H4 (cell line): ENCODE measurements at regions not wholly inside any gene's neighbourhood (a gene's known extent, or its start where the extent isn't known, plus 50 kb on each side); places are given as distances from the start of the nearest gene placed in this dataset.
A peak's percentile ranks its signal among the peaks of the same experiment; 100 is the strongest.
"Not testable (repeated sequence)": the region's sequence is repeated elsewhere in the genome, so short reads cannot be mapped to it uniquely, and the experiment has no call there.

Source experiments
- DNase-seq: peaks from one replicate; pipeline ENCODE4 v3.0.0-alpha.2; 2015; ENCODE audit warnings: low spot score

- no peak for DNase-seq
Observed at GRCh38 chr14:61168141-61168540, 113.0 kb downstream of the TMEM30B start.

- no peak for DNase-seq
Observed at GRCh38 chr14:61167642-61168041, 113.5 kb downstream of the TMEM30B start.

- DNase-seq = no peak
Observed at GRCh38 chr14:61160798-61161197, 120.3 kb downstream of the TMEM30B start.

- no peak for DNase-seq
Observed at GRCh38 chr14:61154641-61155040, 126.5 kb downstream of the TMEM30B start.

- DNase-seq = no peak
Observed at GRCh38 chr14:61153914-61154545, 127.1 kb downstream of the TMEM30B start.

GRCh38 chr14:61153431-61153830 is 127.7 kb downstream of the TMEM30B start:
- no peak for DNase-seq

- DNase-seq = no peak
Observed at GRCh38 chr14:61152851-61153364, 128.2 kb downstream of the TMEM30B start.

GRCh38 chr14:61151251-61151650 is 129.9 kb downstream of the TMEM30B start:
- DNase-seq = no peak

- DNase-seq = no peak
Observed at GRCh38 chr14:61150851-61151250, 130.3 kb downstream of the TMEM30B start.

- no peak for DNase-seq
Observed at GRCh38 chr14:61149896-61150295, 131.2 kb downstream of the TMEM30B start.

- DNase-seq = no peak
Observed at GRCh38 chr14:61148742-61149350, 132.3 kb downstream of the TMEM30B start.

- DNase-seq = peak; percentile 93
Observed at GRCh38 chr14:61147831-61148549, 133.1 kb downstream of the TMEM30B start.

GRCh38 chr14:61147381-61147821 is 133.7 kb downstream of the TMEM30B start:
- DNase-seq = peak; percentile 69

- DNase-seq = no peak
Observed at GRCh38 chr14:61146899-61147298, 134.2 kb downstream of the TMEM30B start.

GRCh38 chr14:61145903-61146481 is 135.1 kb downstream of the TMEM30B start:
- peak; percentile 88 for DNase-seq

- peak; percentile 88 for DNase-seq
Observed at GRCh38 chr14:61145034-61145902, 135.9 kb downstream of the TMEM30B start.

GRCh38 chr14:61144117-61145033 is 136.8 kb downstream of the TMEM30B start:
- not testable (repeated sequence) for DNase-seq

GRCh38 chr14:61140872-61141271 is 140.3 kb downstream of the TMEM30B start:
- peak; percentile 49 for DNase-seq

- no peak for DNase-seq
Observed at GRCh38 chr14:61140271-61140670, 140.9 kb downstream of the TMEM30B start.

GRCh38 chr14:61139006-61139599 is 142.0 kb downstream of the TMEM30B start:
- DNase-seq = no peak
